NCI-H524 (cell line): ENCODE measurements at regions not wholly inside any gene's neighbourhood (a gene's known extent, or its start where the extent isn't known, plus 50 kb on each side); places are given as distances from the start of the nearest gene placed in this dataset.

Experiments
- DNase-seq, 2 experiments: peaks; one replicate each; lab custom pipeline; 2025; lab: John Stamatoyannopoulos, UW

DNA sequence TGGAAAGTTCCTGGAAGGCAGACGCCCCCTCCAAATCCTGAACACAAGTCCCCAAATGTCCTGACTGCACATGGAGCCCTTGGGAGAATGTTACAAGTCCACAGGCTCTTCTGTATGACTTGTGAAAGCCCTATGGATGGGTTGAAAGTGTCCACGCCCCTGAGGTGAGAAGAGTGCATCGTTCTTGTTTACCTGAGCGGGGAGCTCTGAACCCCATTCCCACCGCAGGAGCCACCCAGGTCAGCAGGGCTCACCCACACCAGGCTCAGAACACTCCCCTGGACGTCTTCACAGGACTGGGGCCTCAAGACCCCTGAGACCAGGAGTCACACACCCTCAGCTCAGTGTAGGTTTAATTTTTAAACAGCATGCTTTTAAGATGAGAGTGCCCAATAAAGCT is 84.2 kb upstream of the TMEM18 start:
- no peak for DNase-seq

- DNase-seq: no peak
Observed at GRCh38 chr2:760001-760400, 82.8 kb upstream of the TMEM18 start.

- no peak for DNase-seq
Observed at GRCh38 chr2:758073-758820, 81.0 kb upstream of the TMEM18 start.

DNA sequence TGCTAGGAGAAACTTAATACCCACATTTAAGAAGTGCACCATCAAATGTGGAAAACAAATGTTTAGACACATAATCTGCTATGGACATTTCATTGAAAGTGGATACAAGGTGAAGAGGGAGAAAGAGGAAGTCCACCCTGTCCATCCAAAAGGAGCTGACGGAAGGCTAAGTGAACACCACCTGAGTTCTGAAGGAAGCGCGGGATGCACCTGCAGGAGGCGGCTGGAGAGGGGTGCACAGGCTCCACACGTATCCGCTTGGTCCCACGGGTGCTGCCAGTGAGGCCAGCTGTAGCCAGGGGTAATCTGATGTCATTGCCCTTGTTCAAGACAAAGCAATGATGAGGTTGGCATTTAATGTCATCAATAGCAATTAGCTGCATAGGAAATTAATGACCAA is 75.9 kb upstream of the TMEM18 start:
- DNase-seq: no peak

GRCh38 chr2:751474-751873 is 74.3 kb upstream of the TMEM18 start:
- no peak for DNase-seq

GRCh38 chr2:750628-751027 is 73.4 kb upstream of the TMEM18 start:
- DNase-seq: no peak

DNA sequence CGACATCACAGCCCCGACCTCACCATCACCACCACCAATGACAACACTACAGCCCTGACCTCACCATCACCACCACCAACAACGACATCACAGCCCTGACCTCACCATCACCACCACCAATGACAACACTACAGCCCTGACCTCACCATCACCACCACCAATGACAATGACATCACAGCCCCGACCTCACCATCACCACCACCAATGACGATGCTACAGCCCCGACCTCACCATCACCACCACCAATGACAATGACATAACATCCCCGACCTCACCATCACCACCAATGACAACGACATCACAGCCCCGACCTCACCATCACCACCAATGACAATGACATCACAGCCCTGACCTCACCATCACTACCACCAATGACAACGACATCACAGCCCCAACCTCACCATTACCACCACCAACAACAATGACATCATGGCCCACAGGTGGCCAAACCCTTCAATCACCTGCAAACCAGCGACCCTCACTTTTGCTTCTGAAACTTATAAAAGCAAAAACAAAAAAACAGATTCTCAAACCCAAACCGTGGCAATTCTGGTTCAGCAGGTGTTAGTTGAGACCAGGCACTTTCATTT is 70.7 kb upstream of the TMEM18 start:
- DNase-seq: no peak

GRCh38 chr2:746697-747096 is 69.5 kb upstream of the TMEM18 start:
- DNase-seq: no peak

- DNase-seq: no peak
Observed at GRCh38 chr2:744088-744487, 66.9 kb upstream of the TMEM18 start.

GRCh38 chr2:742221-742620 is 65.0 kb upstream of the TMEM18 start:
- DNase-seq: no peak

DNA sequence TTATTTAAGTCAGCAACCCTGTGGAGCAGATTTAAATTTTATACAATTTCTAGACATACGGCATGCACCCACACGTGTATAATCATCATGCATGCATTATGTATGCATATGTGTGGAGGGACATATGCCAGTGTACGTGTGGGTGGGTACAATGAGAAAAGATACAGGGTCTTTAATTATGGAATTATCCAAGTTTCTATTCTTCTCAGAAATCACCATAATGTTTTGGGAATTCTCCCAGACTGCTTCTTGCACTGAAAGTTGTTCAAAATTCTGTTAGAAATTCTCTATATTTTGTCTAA is 63.9 kb upstream of the TMEM18 start:
- DNase-seq: no peak

DNA sequence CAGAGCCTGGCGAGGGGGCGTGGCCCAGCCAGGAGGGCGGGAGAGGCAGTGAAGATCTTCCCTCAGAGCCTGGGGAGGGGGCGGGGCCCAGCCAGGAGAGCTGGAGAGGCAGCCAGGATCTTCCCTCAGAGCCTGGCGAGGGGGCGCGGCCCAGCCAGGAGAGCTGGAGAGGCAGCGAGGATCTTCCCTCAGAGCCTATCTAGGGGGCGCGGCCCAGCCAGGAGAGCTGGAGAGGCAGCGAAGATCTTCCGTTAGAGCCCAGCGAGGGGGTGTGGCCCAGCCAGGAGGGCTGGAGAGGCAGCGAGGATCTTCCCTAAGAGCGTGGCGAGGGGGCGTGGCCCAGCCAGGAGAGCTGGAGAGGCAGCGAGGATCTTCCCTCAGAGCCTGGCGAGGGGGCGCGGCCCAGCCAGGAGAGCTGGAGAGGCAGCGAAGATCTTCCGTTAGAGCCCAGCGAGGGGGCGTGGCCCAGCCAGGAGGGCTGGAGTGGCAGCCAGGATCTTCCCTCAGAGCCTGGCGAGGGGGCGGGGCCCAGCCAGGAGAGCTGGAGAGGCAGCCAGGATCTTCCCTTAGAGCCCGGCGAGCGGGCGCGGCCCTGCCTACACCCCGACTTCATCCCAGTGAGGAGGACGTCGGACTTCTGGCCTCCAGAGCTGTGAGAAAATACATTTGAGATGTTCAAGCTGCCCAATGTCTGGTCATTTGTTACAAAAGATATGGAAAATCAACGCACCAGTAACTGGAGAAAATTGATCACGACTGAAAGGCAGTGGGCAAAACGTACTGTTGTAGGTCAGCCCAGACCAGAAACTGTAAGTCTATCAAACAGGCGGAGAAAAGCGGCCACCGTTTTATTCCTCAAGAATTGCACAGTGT is 63.4 kb upstream of the TMEM18 start:
- peak; percentile 98 to 100 for DNase-seq

GRCh38 chr2:739864-740321 is 62.7 kb upstream of the TMEM18 start:
- peak; percentile 94 to 96 for DNase-seq

DNA sequence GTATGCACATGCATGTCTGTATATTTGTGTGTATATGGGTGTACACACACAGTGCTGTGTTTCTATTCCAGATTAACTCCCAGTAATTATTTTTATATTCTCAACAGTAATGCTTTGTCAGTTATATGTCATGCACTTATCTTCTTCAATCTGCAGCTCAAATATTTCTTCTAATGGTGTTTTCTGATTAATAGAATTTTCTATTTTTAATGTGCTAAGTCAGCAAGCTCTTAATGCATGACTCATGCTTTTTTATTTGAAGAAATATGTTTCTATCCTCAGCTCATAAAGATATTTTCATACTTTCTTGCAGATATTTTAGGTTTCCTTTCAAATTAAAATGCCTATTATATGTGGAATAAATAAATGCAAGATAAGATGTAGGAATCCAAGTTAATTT is 59.7 kb upstream of the TMEM18 start:
- no peak for DNase-seq

- DNase-seq: no peak
Observed at GRCh38 chr2:735670-736218, 58.5 kb upstream of the TMEM18 start.

DNA sequence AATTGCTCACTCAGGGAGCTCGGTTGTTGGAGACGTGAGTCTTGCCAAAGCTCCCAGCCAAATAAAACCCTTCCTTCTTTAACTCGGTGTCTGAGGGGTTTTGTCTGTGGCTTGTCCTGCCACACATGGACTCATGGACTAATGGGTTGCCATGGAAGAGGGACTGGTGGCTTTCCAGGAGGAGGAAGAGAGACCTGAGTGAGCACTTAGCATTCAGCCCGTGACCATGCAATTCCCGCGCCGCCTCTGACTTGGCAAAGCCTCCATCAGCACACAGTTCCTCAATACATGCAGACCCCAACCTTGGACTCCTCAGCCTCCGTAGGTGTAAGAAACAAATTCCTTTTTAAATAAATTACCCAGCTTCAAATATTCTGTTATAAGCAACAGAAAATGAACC is 57.3 kb upstream of the TMEM18 start:
- no peak for DNase-seq

DNA sequence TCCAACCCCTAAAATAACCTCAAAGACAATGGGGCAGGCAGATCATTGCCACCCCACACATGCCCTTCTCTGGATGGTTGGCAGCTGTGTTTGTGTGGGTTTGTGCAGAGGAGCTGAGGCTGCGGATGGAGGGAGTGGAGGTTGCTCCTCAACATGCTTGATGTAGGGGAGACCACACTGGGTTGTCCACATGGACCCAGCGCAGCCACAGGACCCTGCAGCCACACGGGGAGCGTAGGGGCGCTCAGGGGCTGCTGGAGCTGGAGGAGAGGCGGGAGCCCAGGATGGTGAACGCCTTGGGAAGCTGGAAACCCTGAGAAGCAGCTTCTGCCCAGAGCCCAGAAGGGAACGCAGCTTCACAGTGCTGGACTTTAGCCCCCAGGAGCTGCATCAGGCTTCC is 56.3 kb upstream of the TMEM18 start:
- no peak for DNase-seq

- DNase-seq: no peak
Observed at GRCh38 chr2:733001-733400, 55.8 kb upstream of the TMEM18 start.

DNA sequence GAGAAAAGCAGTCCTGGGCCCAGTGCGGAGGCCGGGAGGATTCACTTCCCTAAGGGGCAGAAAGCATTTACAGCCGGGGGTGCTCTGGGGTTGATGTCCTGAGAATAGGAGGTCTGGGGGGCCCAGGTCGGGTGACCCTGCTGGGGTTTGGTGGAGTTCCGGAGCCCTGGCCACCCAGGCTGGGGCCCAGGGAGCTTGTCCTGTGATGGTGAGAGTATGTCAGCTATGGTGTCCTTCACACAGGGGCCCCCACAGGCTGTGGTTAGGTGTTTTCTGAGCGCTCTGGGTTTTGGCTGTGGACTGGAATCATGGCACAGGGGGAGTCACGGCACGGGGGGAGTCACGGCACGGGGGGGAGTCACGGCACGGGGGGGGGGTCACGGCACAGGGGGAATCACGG is 54.5 kb upstream of the TMEM18 start:
- DNase-seq: no peak

DNA sequence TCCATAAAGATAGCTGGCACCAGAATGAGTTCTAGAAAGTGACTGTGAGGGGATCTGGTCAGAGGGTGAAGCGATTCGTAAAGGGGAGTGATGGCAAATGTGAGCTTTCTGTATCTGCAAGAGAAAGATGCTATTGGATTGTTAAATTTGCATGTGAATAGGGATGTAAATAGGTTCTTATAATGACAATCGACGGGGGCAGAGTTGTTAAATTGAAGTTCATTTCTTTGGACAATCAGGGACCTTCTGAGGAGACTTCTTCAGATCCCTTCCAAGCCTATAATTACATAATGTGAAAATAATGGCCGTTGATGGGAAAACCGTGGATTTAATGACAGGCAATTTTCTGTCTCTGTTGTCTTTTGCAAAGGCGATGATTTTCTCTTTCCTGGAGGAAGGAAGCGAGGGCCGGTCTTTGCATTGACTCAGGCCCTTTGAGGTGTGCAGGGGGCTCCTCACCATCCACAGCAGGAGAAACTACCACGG is 52.2 kb upstream of the TMEM18 start:
- no peak for DNase-seq

DNA sequence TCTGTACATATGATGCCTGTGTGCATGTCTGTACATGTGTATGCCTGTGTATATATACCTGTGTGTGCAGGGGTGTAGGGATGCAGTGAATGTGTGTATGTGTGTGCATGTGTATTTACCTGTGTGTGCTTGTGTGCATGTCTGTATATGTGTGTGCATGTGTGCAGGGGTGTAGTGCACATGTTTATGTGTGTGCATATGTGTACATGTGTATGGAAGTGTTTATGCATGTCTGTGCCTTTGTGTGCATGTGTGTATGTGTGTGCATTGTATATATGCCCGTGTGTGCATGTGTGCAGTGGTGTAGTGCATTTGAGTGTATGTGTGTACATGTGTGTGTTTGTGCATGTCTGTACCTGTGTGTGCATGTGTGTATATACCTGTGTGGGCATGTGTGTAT is 51.0 kb upstream of the TMEM18 start:
- DNase-seq: no peak

DNA sequence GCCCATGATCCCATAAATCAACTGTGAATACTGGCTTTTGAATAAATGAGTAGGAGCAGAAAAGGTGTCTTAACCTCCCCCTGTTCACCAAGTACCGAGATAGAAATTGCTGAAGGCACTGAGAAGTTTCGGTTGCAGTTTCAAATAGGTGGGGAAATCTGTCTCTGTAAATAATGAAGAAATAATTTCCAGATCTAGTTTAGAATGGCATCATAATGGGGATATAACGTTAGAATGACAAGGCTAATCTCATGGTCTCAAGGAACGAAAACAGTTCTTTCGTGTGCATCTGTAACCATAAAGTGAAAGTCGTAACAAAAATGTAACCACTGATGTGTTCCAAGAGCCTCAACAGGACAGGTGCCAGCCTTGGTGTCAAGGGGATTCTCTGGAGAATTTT is 49.9 kb upstream of the TMEM18 start:
- no peak for DNase-seq
